GM19452 (cell line): ENCODE measurements at regions not wholly inside any gene's neighbourhood (a gene's known extent, or its start where the extent isn't known, plus 50 kb on each side); places are given as distances from the start of the nearest gene placed in this dataset.

ENCODE experiments used
- ATAC-seq: cut with Tn5 transposase; IDR thresholded peaks from one replicate; pipeline ENCODE4 v1.9.1; 2021; ENCODE audit not compliant: unreplicated experiment

GRCh38 chr21:16533692-16534407 lies 804.1 kb downstream of the USP25 start:
- no peak for ATAC-seq

DNA sequence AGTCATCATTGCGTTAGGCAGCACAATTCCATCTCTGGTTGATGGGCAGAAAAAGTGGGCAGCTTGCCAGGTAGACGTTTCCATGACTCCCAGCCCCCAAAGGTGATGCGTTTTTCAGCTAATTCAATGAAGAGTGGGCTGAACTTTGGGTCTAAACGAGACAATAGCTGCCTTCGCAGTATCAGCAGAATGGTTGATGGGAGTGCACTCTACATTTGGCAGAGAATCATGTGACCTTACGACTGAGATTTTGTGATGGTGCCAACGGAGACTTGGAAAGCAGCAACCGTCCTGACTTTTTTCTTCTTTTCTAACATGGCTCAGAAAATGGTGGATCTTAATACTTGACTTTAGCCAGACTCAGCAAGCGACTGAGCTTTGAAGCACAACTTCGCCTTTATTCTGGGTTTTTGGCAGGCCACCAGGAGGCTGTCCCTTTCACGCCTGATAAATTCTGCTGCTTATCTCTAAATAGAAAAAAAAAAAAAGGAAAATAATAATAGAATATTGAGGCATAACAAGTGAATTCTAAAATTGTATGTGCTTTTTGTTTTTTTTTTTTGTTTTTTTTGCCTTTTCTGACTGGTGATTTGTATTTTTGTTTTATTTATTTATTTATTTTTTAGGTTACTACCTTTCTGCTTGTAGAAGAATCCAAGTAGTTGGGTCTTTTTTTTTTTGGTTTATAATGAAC lies 804.8 kb downstream of the USP25 start:
- ATAC-seq: no peak

DNA sequence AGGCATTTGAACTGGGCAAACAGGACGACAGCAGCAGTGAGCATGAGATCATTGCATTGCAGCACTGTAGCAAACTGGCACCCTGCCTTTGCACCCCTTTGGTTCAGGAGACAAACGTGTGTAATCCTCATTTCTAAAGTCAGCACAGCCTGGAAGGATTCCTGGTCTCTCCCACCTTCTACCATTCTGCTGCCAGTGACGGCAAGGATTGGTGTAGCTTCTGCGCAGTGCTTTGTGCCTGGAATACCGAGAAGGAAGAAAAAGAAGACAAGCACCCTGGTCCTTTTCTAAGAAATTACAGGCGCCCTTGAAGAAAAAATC lies 805.3 kb downstream of the USP25 start:
- no peak for ATAC-seq

DNA sequence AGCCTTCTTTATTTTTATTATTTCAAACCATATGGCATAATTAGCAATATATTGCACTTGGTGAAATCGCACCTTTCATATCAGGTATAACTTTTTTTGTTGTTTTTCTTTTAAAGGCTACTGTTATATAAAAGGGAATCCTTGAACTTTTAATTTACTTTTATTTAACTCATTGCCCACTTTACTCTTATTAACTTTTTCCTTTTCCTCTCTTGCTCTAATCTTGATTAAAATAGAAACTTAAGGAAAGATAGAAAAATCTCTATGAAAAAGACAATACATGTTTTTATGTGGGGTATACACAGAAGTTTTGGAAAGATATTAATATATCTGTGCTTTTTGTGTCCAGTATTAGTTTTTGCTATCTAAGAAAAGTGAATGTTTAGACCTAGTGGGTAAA lies 805.8 kb downstream of the USP25 start:
- no peak for ATAC-seq

DNA sequence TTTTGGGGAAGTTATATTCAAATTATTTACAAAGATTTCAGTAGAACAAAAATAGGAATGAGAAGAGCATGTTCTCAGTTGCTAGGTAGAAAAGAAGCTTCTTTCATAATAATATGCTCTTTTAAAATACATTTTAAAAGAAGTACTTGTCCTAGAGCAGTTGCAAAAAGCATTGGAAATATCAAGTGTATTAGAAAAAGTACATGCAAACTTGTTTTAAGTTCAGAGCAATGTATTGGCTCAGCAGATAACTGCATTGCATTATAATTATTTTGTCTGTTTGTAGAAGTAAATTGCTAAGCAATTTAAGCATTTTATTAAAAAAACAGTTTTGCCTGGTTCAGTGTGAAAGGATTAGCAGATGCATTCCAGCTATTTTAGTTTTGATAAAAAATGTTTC lies 806.4 kb downstream of the USP25 start:
- ATAC-seq: no peak

- no peak for ATAC-seq
These were observed 807.1 kb downstream of the USP25 start for GRCh38 chr21:16536643-16537434.

DNA sequence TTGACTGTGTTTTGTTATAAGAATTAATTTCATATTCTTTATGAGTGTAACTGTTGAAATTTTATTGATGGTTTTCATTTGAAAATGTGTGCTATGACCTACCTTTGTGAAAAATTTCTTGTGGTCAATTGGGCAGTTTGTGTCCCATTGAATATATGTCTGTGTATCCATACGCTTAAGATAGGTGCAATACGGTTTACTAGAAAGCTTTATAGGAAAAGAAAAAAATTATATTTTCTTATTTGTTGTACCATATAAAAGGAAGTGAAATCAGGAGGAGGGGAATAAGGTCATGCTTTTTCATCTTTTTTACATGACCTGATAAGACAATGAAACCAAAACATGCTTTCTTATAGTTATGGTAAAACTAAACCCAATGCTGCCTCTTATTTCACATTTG lies 807.7 kb downstream of the USP25 start:
- no peak for ATAC-seq

- no peak for ATAC-seq
These were observed 808.6 kb downstream of the USP25 start for GRCh38 chr21:16538405-16538804.

GRCh38 chr21:16538936-16539440 lies 809.2 kb downstream of the USP25 start:
- ATAC-seq: no peak

DNA sequence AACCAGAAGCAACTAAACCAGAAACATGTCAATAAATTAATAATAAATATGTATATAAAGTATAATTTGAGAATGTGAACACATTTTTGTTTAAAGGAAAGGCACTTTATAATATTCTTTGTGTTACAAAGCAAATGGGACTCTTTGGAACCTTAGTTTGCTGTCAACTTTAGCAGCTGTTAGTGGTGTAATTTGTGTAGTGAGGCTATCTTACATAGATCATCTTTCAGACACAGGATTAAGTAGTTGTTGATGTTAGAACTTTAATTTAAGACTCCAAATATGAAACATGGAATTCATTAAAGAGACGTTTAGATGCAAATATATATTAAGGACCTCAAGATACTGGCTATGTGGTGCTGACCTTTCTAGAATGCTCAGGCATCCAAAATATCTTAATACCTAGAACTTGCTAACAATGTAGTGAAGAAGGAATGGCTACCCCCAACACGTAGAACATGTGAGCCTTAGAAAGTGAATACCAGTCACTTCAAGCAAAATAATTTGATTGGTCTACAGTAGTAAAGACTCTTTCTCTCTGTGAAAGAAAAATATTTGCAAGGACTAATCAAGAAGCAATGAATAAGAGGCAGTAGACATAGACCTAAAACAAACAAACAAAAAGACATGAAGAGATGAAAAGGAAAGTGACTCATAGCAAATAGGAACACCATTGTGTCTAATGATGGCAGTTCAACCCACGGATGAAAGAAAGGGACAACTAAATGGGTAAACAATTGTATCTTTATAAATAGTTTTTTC lies 811.4 kb downstream of the USP25 start:
- ATAC-seq: no peak

GRCh38 chr21:16550118-16550517 lies 820.3 kb downstream of the USP25 start:
- no peak for ATAC-seq

DNA sequence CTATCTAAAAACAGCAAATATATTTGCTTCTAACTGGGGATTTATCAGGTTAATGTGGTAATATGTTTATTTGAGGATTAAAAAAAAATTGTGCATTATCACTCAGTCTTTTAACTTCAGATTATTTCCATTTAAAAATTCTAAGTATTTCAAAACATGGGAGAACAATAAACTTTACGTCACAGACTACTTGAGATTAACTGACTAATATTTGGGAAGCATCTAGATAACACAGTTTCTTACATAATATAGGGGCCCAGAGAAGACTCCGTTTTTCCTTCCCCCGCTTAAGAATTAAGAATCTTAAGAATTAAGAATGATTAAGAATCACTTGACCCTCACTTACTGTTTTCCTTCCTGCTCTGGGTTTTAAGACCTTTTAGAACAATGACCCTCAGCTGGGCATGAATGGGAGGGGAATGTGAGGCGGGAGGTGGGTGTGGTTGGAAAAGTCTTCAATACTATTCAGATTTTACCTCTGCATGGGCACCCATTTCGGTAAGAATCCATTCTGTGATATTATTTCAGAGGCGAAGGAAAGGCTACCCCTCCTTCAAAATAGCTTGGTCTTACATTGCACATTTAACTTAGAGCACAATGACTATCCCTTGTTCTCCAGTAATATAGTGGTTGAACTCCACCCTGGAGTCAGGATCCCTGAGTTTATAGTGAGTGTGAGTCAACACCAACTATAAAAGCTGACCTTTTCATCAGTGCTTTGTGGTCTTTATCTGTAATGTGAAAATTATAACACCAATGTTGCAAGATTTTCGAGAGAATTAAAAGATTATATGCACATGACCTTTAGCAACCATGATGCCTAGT lies 821.3 kb downstream of the USP25 start:
- ATAC-seq: no peak

GRCh38 chr21:16552880-16553279 lies 823.1 kb downstream of the USP25 start:
- ATAC-seq: no peak

- ATAC-seq: no peak
These were observed 824.7 kb downstream of the USP25 start for GRCh38 chr21:16554503-16554902.

DNA sequence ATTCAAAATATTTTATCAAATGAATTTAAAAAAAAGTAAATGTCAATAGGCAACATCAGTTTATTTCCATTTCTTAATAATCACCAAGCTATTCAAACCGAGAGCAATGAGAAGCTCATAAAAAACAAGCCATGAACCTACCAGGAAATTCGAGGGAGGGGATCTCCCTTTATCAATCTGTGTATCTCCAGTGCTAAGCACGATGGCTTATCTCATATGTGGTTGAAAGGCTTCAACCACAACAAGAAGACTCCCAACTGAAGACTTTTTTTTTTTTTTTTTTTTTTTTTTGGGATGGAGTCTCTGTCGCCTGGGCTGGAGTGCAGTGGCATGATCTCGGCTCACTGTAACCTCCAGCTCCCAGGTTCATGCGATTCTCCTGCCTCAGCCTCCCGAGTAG lies 833.3 kb downstream of the USP25 start:
- no peak for ATAC-seq

DNA sequence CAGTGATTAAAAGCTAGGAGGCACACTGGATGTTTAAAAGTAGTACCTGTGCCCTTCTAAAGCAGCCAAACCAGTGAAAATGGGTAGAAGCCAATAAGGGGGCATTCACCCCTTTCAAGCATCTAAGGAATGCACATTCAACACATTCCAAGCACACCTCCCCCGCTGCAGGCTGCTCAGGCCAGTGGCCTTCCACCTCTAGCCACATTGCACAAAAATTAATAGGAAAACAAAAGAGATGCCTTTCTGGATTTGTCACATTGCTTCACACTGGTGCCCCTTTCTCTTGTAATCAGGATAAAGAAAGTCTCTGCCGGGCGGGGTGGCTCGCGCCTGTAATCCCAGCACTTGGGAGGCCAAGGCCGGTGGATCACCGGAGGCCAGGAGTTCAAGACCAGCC lies 834.0 kb downstream of the USP25 start:
- ATAC-seq: no peak

DNA sequence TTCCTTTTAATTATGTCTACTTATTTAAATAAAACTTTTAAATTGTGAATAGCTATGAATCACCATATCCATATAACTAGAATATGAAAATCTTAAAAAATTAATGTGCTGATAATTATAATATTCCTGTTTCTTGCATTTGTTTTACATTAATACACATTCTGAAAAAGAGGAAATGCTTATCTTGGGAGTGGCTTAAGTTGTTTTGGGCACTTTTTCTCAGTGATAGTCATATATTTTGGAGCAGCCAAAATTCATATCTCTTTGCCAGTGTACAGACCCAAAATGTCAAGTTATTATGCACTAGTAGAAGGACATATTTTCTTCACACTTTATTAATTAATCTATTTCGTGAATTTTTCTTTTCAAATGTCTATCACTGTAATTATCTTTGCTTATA lies 838.5 kb downstream of the USP25 start:
- no peak for ATAC-seq

DNA sequence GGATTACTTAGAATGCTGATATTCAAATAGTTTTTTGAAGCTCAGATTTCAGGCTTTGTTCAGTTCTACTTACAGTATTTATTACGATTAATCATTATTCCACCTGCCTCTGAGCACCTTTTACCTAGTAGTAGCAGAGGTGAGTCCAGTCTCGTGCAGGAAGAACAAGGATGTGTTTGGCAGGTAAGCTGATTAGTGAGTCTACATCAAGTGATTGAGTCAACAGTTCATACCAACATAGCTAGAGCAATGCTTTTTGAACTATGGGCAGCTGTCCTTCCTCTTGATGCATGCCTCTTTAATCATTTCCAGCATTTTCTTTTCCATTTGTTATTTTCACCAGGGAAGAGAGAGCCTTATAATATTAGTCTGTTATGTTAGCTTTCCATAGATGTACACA lies 838.9 kb downstream of the USP25 start:
- no peak for ATAC-seq

GRCh38 chr21:16569679-16570078 lies 839.9 kb downstream of the USP25 start:
- no peak for ATAC-seq

DNA sequence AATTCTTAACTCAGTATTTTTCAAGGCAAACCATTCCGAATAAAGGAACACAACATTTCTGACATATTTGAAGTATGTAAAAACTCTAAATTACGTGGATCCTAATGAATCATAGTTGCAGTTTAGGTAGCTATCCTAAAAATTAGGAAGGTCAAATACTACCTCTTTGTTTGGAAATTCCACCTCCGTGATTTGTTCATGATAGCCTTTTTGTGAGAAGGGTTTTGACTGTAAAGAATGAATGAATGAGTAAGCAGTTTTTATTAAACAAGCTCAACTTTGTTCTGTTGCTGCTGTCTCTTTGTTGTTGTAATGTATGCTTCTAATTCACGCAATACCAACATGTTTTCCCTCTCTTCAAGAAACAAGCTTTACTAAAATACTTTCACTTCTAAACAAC lies 840.4 kb downstream of the USP25 start:
- no peak for ATAC-seq
